OCI-LY3 (cell line): ENCODE measurements at regions not wholly inside any gene's neighbourhood (a gene's known extent, or its start where the extent isn't known, plus 50 kb on each side); places are given as distances from the start of the nearest gene placed in this dataset.

ENCODE experiments used
- EZH2phosphoT487 ChIP-seq: fragments of 200-600 bp; shearing (Covaris generic); IDR thresholded peaks from 2 replicates; pipeline ENCODE4 v1.6.1; 2018; ENCODE audit warnings: antibody characterized with exemption, mixed run types, low read depth
- TF ChIP-seq, protein P1 (sequence below): fragments of 200-600, 300-600 bp; sonication (generic); IDR thresholded peaks from 2 replicates; pipeline ENCODE4 v1.5.1; 2014; ENCODE audit warnings: antibody characterized with exemption, low read length, low read depth

- TF ChIP-seq, protein P1, sequence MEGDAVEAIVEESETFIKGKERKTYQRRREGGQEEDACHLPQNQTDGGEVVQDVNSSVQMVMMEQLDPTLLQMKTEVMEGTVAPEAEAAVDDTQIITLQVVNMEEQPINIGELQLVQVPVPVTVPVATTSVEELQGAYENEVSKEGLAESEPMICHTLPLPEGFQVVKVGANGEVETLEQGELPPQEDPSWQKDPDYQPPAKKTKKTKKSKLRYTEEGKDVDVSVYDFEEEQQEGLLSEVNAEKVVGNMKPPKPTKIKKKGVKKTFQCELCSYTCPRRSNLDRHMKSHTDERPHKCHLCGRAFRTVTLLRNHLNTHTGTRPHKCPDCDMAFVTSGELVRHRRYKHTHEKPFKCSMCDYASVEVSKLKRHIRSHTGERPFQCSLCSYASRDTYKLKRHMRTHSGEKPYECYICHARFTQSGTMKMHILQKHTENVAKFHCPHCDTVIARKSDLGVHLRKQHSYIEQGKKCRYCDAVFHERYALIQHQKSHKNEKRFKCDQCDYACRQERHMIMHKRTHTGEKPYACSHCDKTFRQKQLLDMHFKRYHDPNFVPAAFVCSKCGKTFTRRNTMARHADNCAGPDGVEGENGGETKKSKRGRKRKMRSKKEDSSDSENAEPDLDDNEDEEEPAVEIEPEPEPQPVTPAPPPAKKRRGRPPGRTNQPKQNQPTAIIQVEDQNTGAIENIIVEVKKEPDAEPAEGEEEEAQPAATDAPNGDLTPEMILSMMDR, result no peak
- TF ChIP-seq EZH2phosphoT487, result no peak
Measured at GRCh38 chr6:28661097-28661713, 135.5 kb downstream of the GPX5 start.
